Breast epithelium (tissue), 3 donors: ENCODE measurements at regions not wholly inside any gene's neighbourhood (a gene's known extent, or its start where the extent isn't known, plus 50 kb on each side); places are given as distances from the start of the nearest gene placed in this dataset.

Experiments
- CTCF ChIP-seq, 3 donors: fragments of 450-650 bp; IDR thresholded peaks; one replicate each; pipeline ENCODE4 v1.5.1; 2016 to 2017; ENCODE audit warnings: antibody characterized with exemption in 3 of 3, mild to moderate bottlenecking in 3 of 3, moderate library complexity in 3 of 3
- POLR2AphosphoS5 ChIP-seq, 3 donors: sonication (generic); formaldehyde crosslinking; IDR thresholded peaks; one replicate each; pipeline ENCODE4 v1.6.1; 2017; ENCODE audit warnings: antibody characterized with exemption in 3 of 3

DNA sequence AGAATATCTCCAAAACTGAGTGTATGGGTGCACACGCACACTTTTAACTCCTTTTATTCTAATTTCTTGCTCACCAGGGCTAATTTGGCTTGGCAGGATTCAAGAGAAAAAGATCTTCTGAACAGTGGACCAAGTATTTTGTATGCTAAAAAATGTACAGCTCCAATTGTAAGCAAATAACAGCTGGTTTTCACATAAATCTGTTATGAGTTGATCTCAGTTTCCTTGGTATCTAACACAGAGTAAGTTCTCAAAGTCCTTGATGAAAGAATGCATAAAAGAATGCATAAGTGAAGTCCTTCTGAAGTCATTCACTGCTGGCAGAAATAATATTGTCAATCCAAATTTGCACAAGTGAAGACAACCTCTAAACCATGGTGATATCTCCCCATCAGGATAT, 213.0 kb downstream of the OMA1 start:
- TF ChIP-seq CTCF (IDR thresholded peaks at IDR 0.05) (no peak), POLR2AphosphoS5 (IDR thresholded peaks at IDR 0.05) (no peak)
